Gastrocnemius medialis (tissue), 4 donors: ENCODE measurements at regions not wholly inside any gene's neighbourhood (a gene's known extent, or its start where the extent isn't known, plus 50 kb on each side); places are given as distances from the start of the nearest gene placed in this dataset.

Experiments
- POLR2A ChIP-seq, 2 donors: fragments of 450-650 bp; IDR thresholded peaks; one replicate each; pipeline ENCODE4 v1.6.1; 2017; ENCODE audit warnings: antibody characterized with exemption in 2 of 2, mild to moderate bottlenecking in 2 of 2, moderate library complexity in 2 of 2
- TF ChIP-seq, protein P1 (sequence below), 5 experiments: fragments of 450-650 bp in 3 of 5; fragments of 200-600 bp in 2 of 5; sonication (generic) in 2 of 5; IDR thresholded peaks in 4 of 5; conservative IDR thresholded peaks in 1 of 5; 1 replicate in 4 of 5; 2 replicates in 1 of 5; pipeline ENCODE4 v1.5.1; 2016 to 2019; ENCODE audit warnings: antibody characterized with exemption in 5 of 5, mild to moderate bottlenecking in 3 of 5, moderate library complexity in 3 of 5

GRCh38 chr10:59517341-59517899, 155.1 kb upstream of the FAM13C start:
- TF ChIP-seq, protein P1, sequence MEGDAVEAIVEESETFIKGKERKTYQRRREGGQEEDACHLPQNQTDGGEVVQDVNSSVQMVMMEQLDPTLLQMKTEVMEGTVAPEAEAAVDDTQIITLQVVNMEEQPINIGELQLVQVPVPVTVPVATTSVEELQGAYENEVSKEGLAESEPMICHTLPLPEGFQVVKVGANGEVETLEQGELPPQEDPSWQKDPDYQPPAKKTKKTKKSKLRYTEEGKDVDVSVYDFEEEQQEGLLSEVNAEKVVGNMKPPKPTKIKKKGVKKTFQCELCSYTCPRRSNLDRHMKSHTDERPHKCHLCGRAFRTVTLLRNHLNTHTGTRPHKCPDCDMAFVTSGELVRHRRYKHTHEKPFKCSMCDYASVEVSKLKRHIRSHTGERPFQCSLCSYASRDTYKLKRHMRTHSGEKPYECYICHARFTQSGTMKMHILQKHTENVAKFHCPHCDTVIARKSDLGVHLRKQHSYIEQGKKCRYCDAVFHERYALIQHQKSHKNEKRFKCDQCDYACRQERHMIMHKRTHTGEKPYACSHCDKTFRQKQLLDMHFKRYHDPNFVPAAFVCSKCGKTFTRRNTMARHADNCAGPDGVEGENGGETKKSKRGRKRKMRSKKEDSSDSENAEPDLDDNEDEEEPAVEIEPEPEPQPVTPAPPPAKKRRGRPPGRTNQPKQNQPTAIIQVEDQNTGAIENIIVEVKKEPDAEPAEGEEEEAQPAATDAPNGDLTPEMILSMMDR (IDR thresholded peaks at IDR 0.05 in 4 of 5, conservative IDR thresholded peaks at IDR 0.05 in 1 of 5): no peak
- no peak for TF ChIP-seq POLR2A (IDR thresholded peaks at IDR 0.05)
